ENCODE measurements at regions not wholly inside any gene's neighbourhood (a gene's known extent, or its start where the extent isn't known, plus 50 kb on each side); places are given as distances from the start of the nearest gene placed in this dataset.

DNA sequence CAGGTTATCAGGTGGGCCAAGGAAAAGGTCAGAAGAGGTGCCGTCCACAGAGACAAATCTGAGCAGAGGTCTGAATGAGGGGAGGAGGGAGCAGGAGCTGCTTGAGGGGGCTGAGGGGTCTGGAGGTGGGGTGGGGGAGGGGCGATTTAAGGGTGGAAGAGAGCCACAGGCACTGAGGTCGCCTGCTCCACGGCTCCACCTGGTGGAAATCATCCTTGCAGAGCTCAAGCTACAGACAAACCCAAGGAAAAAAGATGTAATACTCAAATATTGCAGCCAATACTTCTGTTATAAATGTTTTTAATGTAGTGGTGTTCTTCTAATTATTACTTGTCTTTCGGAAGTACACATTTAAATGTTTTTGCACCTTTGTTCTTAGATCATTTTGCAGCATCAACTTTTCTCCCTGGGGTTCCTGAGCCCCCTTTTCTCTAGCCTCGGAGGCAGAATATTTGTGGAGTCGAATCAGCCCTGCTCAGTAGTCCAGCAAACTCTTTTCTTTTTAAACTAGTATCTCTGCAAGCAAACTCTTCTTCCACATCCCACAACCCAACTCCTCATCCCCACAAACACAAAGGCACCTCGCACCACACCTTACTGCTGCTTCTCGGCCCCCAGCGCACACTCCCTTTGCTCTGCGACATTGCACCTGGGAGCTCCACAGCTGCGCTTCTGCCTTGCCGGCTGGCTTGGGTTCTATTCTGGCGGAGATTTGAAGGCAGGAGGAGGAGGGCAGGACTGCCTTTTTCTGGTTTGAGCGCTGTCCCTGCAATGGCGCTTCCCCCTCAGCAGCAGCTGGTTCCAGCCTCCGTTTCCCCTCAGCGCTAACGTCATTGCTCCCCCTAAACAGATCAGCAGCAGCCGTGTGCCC, 51.0 kb upstream of the TFAP2A start:
- DNase-seq (ENCODE audit: extremely low read depth in 1 of 11, low read depth in 9 of 11, low spot score in 4 of 11): peak in 2 of 11 donors; percentile 11 to 47
